Ovary (tissue), 7 donors: ENCODE measurements at regions not wholly inside any gene's neighbourhood (a gene's known extent, or its start where the extent isn't known, plus 50 kb on each side); places are given as distances from the start of the nearest gene placed in this dataset.

Source experiments
- DNase-seq, 5 donors: peaks; one replicate each; pipeline ENCODE4 v3.0.0-alpha.2; 2019 to 2020
- H3K27ac ChIP-seq, 2 donors: fragments of 200-600 bp; one replicate each; pipeline versions ENCODE4 v1.5.1 to v1.8.0; 2019 to 2022
- H3K27me3 ChIP-seq: fragments of 200-600 bp; one replicate; pipeline ENCODE4 v1.8.0; 2022
- H3K36me3 ChIP-seq: fragments of 200-600 bp; sonication (generic); one replicate; pipeline ENCODE4 v1.5.1; 2019
- H3K4me1 ChIP-seq: one replicate; pipeline ENCODE4 v1.8.1; 2013; ENCODE audit warnings: mild to moderate bottlenecking, moderate library complexity; ENCODE audit not compliant: insufficient read depth
- H3K4me3 ChIP-seq: fragments of 200-600 bp; sonication (generic); one replicate; pipeline ENCODE4 v1.5.1; 2017
- H3K9me3 ChIP-seq, 2 donors: fragments of 200-600 bp in 1 of 2; sonication (generic) in 1 of 2; one replicate each; pipeline versions ENCODE4 v1.5.1 to v1.8.1; 2013 to 2019; ENCODE audit warnings: mild to moderate bottlenecking in 1 of 2, moderate library complexity in 1 of 2
- EP300 ChIP-seq: sonication (generic); formaldehyde crosslinking; IDR thresholded peaks from one replicate; pipeline ENCODE4 v1.6.1; 2017; ENCODE audit warnings: antibody characterized with exemption
- POLR2A ChIP-seq: fragments of 450-650 bp; IDR thresholded peaks from one replicate; pipeline ENCODE4 v1.6.1; 2017; ENCODE audit warnings: antibody characterized with exemption, mild to moderate bottlenecking, moderate library complexity
- WGBS, 3 donors: extraction: QIAGEN DNeasy Blood & Tissue Kit in 1 of 3; methylation state at CpG; one replicate each; pipeline versions ENCODE4 v1.1.5 to v1.1.7; 2013 to 2017; 5-methylcytosine and 5-hydroxymethylcytosine counted together
- intact Hi-C, 4 donors: fragments of 100-400 bp; cut with DNase I; formaldehyde crosslinking; loops; one replicate each; pipeline versions ENCODE4 v1.11.0 to v1.15.1; 2022 to 2023
- TF ChIP-seq, protein P1 (sequence below), 3 donors: fragments of 450-650 bp in 2 of 3; fragments of 200-600 bp in 1 of 3; IDR thresholded peaks; one replicate each; pipeline versions ENCODE4 v1.5.1 to v1.8.0; 2016 to 2022; ENCODE audit warnings: antibody characterized with exemption in 3 of 3, mild to moderate bottlenecking in 1 of 3
- donor health status: DM: no; HTN: no; CAD: no; lungs with moderate emphysema.
- donor health status: DM: no; HTN: no; CAD: no.
- donor health status: Bipolar disorder and iron deficiency.
- donor health status: DM: no; HTN: no; CAD: no.
- donor health status: DM: yes; HTN: yes; CAD: no.

DNA sequence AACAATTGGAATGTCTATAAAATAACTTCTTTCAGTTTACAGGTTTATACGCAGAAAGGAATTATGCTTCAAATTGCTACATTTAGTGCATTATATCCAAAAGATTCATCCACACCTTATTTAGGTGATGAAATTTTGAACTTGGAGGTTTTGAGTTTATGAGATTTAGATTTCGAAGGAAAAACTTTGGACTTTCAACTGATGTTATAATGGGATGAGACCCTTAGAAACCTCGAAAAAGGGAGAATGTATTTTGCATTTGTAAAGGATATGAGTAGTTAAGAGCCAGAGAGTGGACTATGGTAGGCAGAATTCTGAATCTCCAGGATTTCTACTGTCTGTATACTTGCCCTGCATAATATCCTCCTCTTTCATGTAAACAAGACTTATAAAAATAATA lies 851.6 kb upstream of the MGAT4C start:
- Histone ChIP-seq H3K36me3 (no peaks in the 10 kb centered on the region), H3K27me3 (no peaks in the 10 kb centered on the region), H3K27ac (no peak overlapping the region), H3K4me1 (no peaks in the 10 kb centered on the region), H3K4me3 (no peak overlapping the region), H3K9me3 (no peaks in the 10 kb centered on the region)
- no peak for TF ChIP-seq POLR2A
- TF ChIP-seq, protein P1, sequence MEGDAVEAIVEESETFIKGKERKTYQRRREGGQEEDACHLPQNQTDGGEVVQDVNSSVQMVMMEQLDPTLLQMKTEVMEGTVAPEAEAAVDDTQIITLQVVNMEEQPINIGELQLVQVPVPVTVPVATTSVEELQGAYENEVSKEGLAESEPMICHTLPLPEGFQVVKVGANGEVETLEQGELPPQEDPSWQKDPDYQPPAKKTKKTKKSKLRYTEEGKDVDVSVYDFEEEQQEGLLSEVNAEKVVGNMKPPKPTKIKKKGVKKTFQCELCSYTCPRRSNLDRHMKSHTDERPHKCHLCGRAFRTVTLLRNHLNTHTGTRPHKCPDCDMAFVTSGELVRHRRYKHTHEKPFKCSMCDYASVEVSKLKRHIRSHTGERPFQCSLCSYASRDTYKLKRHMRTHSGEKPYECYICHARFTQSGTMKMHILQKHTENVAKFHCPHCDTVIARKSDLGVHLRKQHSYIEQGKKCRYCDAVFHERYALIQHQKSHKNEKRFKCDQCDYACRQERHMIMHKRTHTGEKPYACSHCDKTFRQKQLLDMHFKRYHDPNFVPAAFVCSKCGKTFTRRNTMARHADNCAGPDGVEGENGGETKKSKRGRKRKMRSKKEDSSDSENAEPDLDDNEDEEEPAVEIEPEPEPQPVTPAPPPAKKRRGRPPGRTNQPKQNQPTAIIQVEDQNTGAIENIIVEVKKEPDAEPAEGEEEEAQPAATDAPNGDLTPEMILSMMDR (IDR thresholded peaks at IDR 0.05) = no peak
- no peak for TF ChIP-seq EP300
- intact Hi-C loops = no loop called here
- no peak for DNase-seq
- 74 to 94% (median 74%) methylated on average over 3 of the region's 3 CpGs for WGBS, 3 donors

DNA sequence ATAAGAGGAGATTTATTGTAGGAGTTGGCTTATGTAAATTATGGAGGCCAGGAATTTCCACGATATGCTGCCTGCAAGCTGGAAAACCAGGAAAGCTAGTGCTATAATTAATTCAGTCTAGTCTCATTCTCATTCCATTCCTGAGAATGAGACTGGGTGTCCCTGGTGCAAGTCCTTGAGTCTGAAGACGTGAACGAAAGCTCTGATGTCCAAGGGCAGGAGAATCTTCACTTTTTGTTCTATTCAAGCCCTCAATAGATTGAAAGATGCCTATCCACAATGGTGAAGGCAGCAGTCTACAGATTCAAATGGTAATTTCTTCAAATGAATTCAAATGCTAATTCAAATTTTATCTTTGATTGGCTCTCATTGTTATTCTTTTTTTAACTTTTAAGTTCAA lies 851.1 kb upstream of the MGAT4C start:
- Histone ChIP-seq H3K27me3 (no peaks in the 10 kb centered on the region), H3K27ac (no peak overlapping the region), H3K4me1 (no peaks in the 10 kb centered on the region), H3K36me3 (no peaks in the 10 kb centered on the region), H3K9me3 (no peaks in the 10 kb centered on the region), H3K4me3 (no peak overlapping the region)
- intact Hi-C loops = no loop called here
- WGBS, 3 donors = 73 to 92% (median 80%) methylated on average over 3 of the region's 3 CpGs
- no peak for TF ChIP-seq EP300
- TF ChIP-seq, protein P1 (IDR thresholded peaks at IDR 0.05) = no peak
- no peak for TF ChIP-seq POLR2A
- no peak for DNase-seq

DNA sequence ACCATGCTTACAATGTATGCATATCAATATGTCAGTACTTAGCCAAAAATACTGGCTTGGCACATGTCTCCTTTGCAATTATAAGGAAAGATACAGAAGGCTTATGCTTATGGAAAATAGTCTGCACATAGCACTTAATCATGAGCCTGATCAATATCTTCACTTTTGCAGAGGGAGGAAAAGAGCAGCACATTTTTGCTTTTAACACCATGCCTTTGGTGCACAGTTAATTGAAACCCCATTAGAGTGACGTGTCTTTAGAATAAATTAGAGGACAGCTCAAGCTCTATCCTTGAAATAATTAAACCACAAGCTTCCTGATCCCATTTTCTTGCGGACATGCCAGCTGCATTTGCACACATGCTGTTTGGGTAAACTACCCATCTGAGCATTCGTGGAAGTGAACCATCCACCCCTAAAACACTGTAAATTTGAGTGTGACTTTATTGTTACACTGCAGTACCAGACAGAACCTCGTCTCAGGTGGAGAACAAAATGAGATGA lies 839.9 kb upstream of the MGAT4C start:
- no peak for DNase-seq
- WGBS, 3 donors = 81 to 89% (median 87%) methylated on average over 4 of the region's 4 CpGs
- Histone ChIP-seq H3K4me3 (no peak overlapping the region), H3K9me3 (no peaks in the 10 kb centered on the region), H3K27me3 (no peaks in the 10 kb centered on the region), H3K4me1 (no peaks in the 10 kb centered on the region), H3K36me3 (no peaks in the 10 kb centered on the region), H3K27ac (no peak overlapping the region)
- TF ChIP-seq EP300 (no peak), POLR2A (no peak)
- TF ChIP-seq, protein P1 (IDR thresholded peaks at IDR 0.05) = no peak
- intact Hi-C loops = no loop called here

DNA sequence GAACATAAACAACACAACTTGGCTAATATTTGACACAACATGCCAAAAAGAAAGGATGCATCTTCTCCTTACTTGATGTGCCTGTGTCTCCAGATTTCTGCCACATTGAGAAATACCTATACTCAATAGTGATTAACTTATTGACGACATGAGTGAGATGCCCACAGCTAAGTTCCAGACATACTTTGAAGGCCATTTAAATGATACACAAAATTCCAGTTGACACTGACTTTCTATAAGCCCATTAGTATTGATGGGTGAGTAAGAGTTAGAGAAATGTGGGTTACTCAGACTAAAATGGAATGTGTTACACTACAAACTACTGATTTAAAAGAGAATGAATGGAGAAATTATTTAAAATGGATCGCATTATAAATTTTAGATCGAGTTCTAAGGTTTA lies 838.2 kb upstream of the MGAT4C start:
- Histone ChIP-seq H3K9me3 (no peaks in the 10 kb centered on the region), H3K27ac (no peak overlapping the region), H3K4me1 (no peaks in the 10 kb centered on the region), H3K4me3 (no peak overlapping the region), H3K36me3 (no peaks in the 10 kb centered on the region), H3K27me3 (no peaks in the 10 kb centered on the region)
- WGBS, 3 donors = 84 to 90% (median 90%) methylated on average over 3 of the region's 3 CpGs
- no peak for DNase-seq
- TF ChIP-seq EP300 = no peak
- no peak for TF ChIP-seq POLR2A
- TF ChIP-seq, protein P1 (IDR thresholded peaks at IDR 0.05) = no peak
- intact Hi-C loops = no loop called here

DNA sequence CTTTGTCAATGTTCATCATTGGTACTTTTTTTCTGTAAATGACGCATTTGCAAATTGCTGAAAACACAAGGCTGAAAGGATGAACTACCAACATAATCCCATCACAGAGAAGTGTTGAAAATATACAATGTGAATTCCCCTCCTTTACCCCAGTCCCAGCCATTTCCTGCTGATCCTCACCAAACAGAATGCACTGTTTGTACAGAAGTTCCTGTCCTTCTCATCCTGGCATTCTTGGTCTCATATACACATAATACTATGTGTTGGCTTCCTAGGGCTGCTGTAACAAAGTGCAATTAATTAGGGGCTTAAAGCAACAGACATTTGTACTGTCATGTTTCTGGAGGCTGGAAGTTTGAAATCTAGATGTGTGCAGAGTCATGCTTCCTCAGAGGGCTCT lies 836.2 kb upstream of the MGAT4C start:
- H3K36me3 ChIP-seq = no peaks in the 10 kb centered on the region
- no peak for DNase-seq
- H3K27ac ChIP-seq = no peak overlapping the region
- H3K9me3 ChIP-seq = no peaks in the 10 kb centered on the region
- no peak overlapping the region for H3K4me3 ChIP-seq
- no peaks in the 10 kb centered on the region for H3K4me1 ChIP-seq
- 98 to 100% (median 98%) methylated on average over 1 of the region's 1 CpG for WGBS, 3 donors
- no peaks in the 10 kb centered on the region for H3K27me3 ChIP-seq
- intact Hi-C loops = no loop called here
- TF ChIP-seq, protein P1 (IDR thresholded peaks at IDR 0.05) = no peak
